HEK293 (cell line): ENCODE measurements at regions not wholly inside any gene's neighbourhood (a gene's known extent, or its start where the extent isn't known, plus 50 kb on each side); places are given as distances from the start of the nearest gene placed in this dataset.

Experiments
- CTCF ChIA-PET: fragments of 350-600 bp; formaldehyde crosslinking; extraction: SDS; loops from one replicate; lab custom pipeline; 2021; ENCODE audit warnings: antibody characterized with exemption; lab: Yijun Ruan, JAX
- POLR2A ChIA-PET: fragments of 300-600 bp; formaldehyde crosslinking; extraction: SDS; loops from one replicate; lab custom pipeline; 2020; ENCODE audit warnings: antibody characterized with exemption, inconsistent platforms; lab: Yijun Ruan, JAX
- H3K27ac ChIP-seq: fragments of 200-500 bp; sonication (Bioruptor generic); 2 replicates; pipeline ENCODE4 v1.5.1; 2014; ENCODE audit warnings: low read depth, low read length, control low read depth, inconsistent platforms; ENCODE audit errors: extremely low read depth
- H3K36me3 ChIP-seq, 2 experiments: fragments of 200-500 bp in 1 of 2; sonication (Bioruptor generic) in 1 of 2; 1 replicate in 1 of 2; 2 replicates in 1 of 2; pipeline ENCODE4 v1.5.1; 2014 to 2017; ENCODE audit warnings: inconsistent platforms in 2 of 2, low read length in 2 of 2; ENCODE audit not compliant: control insufficient read depth in 2 of 2, insufficient read depth in 1 of 2
- H3K4me1 ChIP-seq: fragments of 200-500 bp; sonication (Bioruptor generic); 2 replicates; pipeline ENCODE4 v1.5.1; 2014; ENCODE audit warnings: mild to moderate bottlenecking, low read length, inconsistent platforms; ENCODE audit not compliant: control insufficient read depth, insufficient read depth
- H3K4me3 ChIP-seq: 2 replicates; pipeline ENCODE4 v1.5.1; 2011; ENCODE audit warnings: low read depth, mild to moderate bottlenecking, control low read depth, low read length, moderate library complexity
- H3K9me3 ChIP-seq: fragments of 200-500 bp; sonication (Bioruptor generic); 2 replicates; pipeline ENCODE4 v1.5.1; 2014; ENCODE audit warnings: low read depth, low read length, inconsistent platforms; ENCODE audit not compliant: control insufficient read depth, insufficient read depth
- CTCF ChIP-seq: fragments of 450-650 bp; formaldehyde crosslinking; IDR thresholded peaks from 2 replicates; pipeline ENCODE4 v1.5.1; 2016; ENCODE audit warnings: missing biosample characterization, missing genetic modification characterization
- HOXD13 ChIP-seq: sonication (generic); formaldehyde crosslinking; IDR thresholded peaks from 2 replicates; pipeline ENCODE4 v1.8.0; 2022; ENCODE audit warnings: missing genetic modification reagents, borderline replicate concordance
- KLF7 ChIP-seq: fragments of 450-650 bp; formaldehyde crosslinking; IDR thresholded peaks from 2 replicates; pipeline ENCODE4 v1.5.1; 2016; ENCODE audit warnings: missing biosample characterization, missing genetic modification characterization, borderline replicate concordance
- PBX3 ChIP-seq: sonication (generic); formaldehyde crosslinking; IDR thresholded peaks from 2 replicates; pipeline ENCODE4 v1.8.1; 2022; ENCODE audit warnings: mild to moderate bottlenecking, moderate library complexity, missing genetic modification reagents
- TRIM28 ChIP-seq: IDR thresholded peaks from 2 replicates; pipeline ENCODE4 v1.6.1; 2011; ENCODE audit warnings: low read length, control low read depth, borderline replicate concordance
- ZBTB1 ChIP-seq: fragments of 450-650 bp; formaldehyde crosslinking; IDR thresholded peaks from 2 replicates; pipeline ENCODE4 v1.5.1; 2016; ENCODE audit warnings: missing biosample characterization, missing genetic modification characterization
- ZBTB49 ChIP-seq: fragments of 450-650 bp; formaldehyde crosslinking; IDR thresholded peaks from 2 replicates; pipeline ENCODE4 v1.5.1; 2016; ENCODE audit warnings: missing biosample characterization, missing genetic modification characterization, low read depth
- ZFHX2 ChIP-seq: fragments of 450-650 bp; formaldehyde crosslinking; conservative IDR thresholded peaks from 2 replicates; pipeline ENCODE4 v1.5.1; 2016; ENCODE audit warnings: missing biosample characterization, missing genetic modification characterization
- ZNF121 ChIP-seq: fragments of 450-650 bp; formaldehyde crosslinking; IDR thresholded peaks from 2 replicates; pipeline ENCODE4 v1.5.1; 2016; ENCODE audit warnings: missing biosample characterization, missing genetic modification characterization
- ZNF341 ChIP-seq: fragments of 450-650 bp; formaldehyde crosslinking; IDR thresholded peaks from 2 replicates; pipeline ENCODE4; 2016; ENCODE audit warnings: low read depth, missing biosample characterization, missing genetic modification characterization
- ZNF398 ChIP-seq: fragments of 450-650 bp; formaldehyde crosslinking; IDR thresholded peaks from 2 replicates; pipeline ENCODE4 v1.5.1; 2017; ENCODE audit warnings: missing biosample characterization, missing genetic modification characterization
- ZNF510 ChIP-seq: fragments of 450-650 bp; formaldehyde crosslinking; IDR thresholded peaks from 2 replicates; pipeline ENCODE4 v1.5.1; 2018; ENCODE audit warnings: mild to moderate bottlenecking, missing genetic modification characterization, missing biosample characterization; ENCODE audit not compliant: insufficient replicate concordance
- ZNF518A ChIP-seq: fragments of 450-650 bp; formaldehyde crosslinking; conservative IDR thresholded peaks from 2 replicates; pipeline ENCODE4 v1.5.1; 2016; ENCODE audit warnings: low read depth, missing biosample characterization, missing genetic modification characterization
- ZNF530 ChIP-seq: fragments of 450-650 bp; formaldehyde crosslinking; IDR thresholded peaks from 2 replicates; pipeline ENCODE4 v1.5.1; 2016; ENCODE audit warnings: low read depth, missing biosample characterization, missing genetic modification characterization
- ZNF558 ChIP-seq: fragments of 450-650 bp; formaldehyde crosslinking; IDR thresholded peaks from 2 replicates; pipeline ENCODE4 v1.5.1; 2016; ENCODE audit warnings: missing biosample characterization, missing genetic modification characterization
- ZNF610 ChIP-seq: fragments of 450-650 bp; formaldehyde crosslinking; IDR thresholded peaks from 2 replicates; pipeline ENCODE4 v1.5.1; 2016; ENCODE audit warnings: missing biosample characterization, missing genetic modification characterization, borderline replicate concordance
- ZNF639 ChIP-seq: fragments of 450-650 bp; formaldehyde crosslinking; IDR thresholded peaks from 2 replicates; pipeline ENCODE4 v1.5.1; 2016; ENCODE audit warnings: missing biosample characterization, missing genetic modification characterization
- ZNF670 ChIP-seq: fragments of 450-650 bp; formaldehyde crosslinking; IDR thresholded peaks from 2 replicates; pipeline ENCODE4 v1.5.1; 2016; ENCODE audit warnings: missing biosample characterization, missing genetic modification characterization, low read depth
- ZNF704 ChIP-seq: fragments of 450-650 bp; formaldehyde crosslinking; IDR thresholded peaks from 2 replicates; pipeline ENCODE4 v1.5.1; 2016; ENCODE audit warnings: missing biosample characterization, missing genetic modification characterization
- ZSCAN30 ChIP-seq: fragments of 450-650 bp; IDR thresholded peaks from 2 replicates; pipeline ENCODE4 v1.5.1; 2018; ENCODE audit warnings: missing biosample characterization, mild to moderate bottlenecking, missing genetic modification characterization, moderate library complexity

GRCh38 chr18:27558388-27559155, 373.5 kb upstream of the CHST9 start:
- no peaks in the 10 kb centered on the region; the same call in 1 of the 2 replicates for H3K9me3 ChIP-seq
- TF ChIP-seq KLF7 (tag by site-specific recombination), result no peak
- no peak for TF ChIP-seq HOXD13
- no peak for TF ChIP-seq ZNF610 (tag by site-specific recombination)
- TF ChIP-seq ZNF639 (tag by site-specific recombination), result no peak
- no peak for TF ChIP-seq ZNF518A (tag by site-specific recombination)
- no peak for TF ChIP-seq ZNF398
- no peak for TF ChIP-seq ZNF341 (tag by site-specific recombination)
- no peak for TF ChIP-seq ZNF121 (tag by site-specific recombination)
- TF ChIP-seq ZNF510 (tag by site-specific recombination), result no peak
- no peak for TF ChIP-seq ZNF558
- TF ChIP-seq ZNF704 (tag by site-specific recombination), result no peak
- no peak for TF ChIP-seq PBX3 (CRISPR knock-in tag)
- TF ChIP-seq ZNF530, result no peak
- TF ChIP-seq ZBTB49 (tag by site-specific recombination), result no peak
- TF ChIP-seq ZBTB1 (tag by site-specific recombination), result no peak
- TF ChIP-seq CTCF (tag by site-specific recombination), result no peak
- TF ChIP-seq ZNF670, result no peak
- no peak for TF ChIP-seq ZSCAN30 (tag by site-specific recombination)
- TF ChIP-seq TRIM28, result no peak
- no peak for TF ChIP-seq ZFHX2 (tag by site-specific recombination)
- TF ChIP-seq, all 188 proteins: peak for 0
- Histone ChIP-seq H3K36me3 (no peaks in the 10 kb centered on the region), H3K27ac (no peak overlapping the region), H3K4me1 (no peaks in the 10 kb centered on the region), H3K4me3 (no peak overlapping the region)
- CTCF ChIA-PET, result no interaction called here
- POLR2A ChIA-PET, result no interaction called here
